Activated T-cell treated with anti-CD3 and anti-CD28 coated beads for 48 hours (primary cell): ENCODE measurements at regions not wholly inside any gene's neighbourhood (a gene's known extent, or its start where the extent isn't known, plus 50 kb on each side); places are given as distances from the start of the nearest gene placed in this dataset.

Experiments used
- DNase-seq: peaks from one replicate; pipeline ENCODE4 v3.0.0-alpha.2; 2020; ENCODE audit warnings: low read depth

DNA sequence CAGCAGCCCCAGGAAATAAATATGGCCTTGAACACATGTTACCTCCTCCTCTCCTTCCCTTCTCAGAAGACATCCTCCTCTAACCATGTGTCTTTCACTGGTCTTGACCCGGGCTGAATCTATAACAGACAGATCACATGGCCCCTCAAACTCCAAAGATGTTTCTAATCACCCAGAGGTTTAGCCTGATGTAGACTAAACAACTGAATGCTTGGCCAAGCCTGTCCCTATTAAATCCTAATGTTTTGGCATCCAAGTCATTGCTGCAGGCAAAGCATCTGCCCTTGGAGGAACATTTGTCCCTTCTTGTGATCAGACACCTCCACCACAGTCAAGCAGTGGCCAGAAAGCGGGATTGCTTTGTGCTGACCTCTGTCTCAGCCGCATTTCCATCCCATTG lies 65.5 kb downstream of the ANKRD60 start:
- DNase-seq, result no peak

DNA sequence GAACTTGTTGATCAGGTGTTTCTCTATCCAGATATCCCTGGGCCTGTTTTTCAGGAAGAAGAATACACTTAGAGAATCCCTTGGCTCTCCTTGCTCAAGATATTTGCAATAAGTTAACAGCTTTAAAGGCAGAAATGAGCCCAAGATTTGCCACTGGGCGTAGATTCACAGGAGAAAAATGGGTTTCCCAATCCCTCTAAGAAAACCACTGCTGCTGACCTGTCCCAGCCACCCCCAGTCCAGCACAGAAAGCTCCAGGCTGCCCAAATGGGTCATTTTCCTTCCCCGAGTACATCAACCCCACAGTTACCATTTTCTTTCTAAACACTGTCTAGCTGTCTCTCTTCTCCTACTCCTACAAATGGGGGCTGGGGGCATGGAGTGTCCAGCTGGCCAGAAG lies 67.3 kb downstream of the ANKRD60 start:
- DNase-seq, result no peak

DNA sequence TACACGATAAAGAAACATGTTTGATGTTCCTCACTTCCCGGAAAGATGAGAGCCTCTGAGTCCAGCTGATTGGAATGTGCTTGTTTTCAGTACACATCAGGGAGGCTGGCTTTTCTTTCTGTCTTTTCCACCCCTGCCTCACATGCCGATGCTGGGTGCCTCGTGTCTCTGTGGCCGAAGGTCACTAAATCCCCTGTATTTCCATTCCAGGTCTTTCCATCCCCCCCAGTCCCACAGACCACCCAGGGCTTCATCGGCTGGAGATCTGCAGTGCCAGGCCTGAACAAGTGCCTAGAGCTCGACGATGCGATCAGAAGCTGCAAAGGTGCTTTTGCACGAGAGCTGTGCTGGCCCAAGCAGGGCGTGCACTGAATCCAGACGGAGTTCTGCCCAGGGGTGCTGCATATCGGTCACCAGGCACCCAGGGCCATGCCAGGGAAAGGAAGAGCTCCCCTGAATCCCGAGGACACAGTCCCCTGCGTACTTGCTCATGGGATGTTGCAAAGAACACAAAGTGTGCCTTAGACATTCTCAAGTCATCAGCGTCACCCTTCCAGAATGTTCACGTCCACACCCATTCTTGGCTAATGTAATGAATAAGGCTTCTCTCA lies 67.9 kb downstream of the ANKRD60 start:
- no peak for DNase-seq

DNA sequence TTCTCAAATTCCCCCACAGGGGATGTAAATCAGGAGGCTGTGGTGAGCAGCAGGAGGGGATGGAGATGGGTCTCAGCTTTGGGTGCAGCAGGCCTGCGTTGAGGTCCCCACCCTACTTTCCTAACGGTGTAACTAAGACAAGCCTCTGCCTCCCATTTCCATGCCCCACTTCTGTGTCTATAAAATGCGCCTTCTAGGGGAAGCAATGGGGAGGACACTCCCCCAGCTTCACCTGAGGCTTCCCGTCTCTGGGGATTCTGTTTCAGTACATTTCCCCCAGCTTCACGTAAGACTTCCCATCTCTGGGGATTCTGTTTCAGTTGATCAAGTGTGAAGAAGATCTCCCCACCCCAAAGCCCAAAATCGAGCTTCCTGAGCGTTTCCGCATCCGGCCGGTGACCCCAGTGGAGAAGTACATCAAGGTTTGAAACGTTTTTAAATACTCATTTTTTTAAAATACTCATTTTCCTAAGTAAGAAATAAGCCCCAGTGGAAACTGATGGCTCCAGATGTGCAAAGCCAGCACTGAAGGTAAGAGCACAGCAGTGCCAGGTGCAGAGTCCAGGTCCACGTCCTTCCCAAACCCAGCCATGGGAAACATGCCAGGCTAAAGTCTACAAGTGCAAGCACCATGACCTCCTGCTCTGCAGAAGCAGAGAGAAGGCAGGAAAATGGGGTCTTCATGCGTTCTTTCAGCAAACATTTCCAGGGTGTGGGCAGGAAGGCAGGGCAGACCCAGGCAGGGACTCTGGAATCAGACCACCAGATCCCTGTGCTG lies 73.1 kb downstream of the ANKRD60 start:
- DNase-seq, result no peak

DNA sequence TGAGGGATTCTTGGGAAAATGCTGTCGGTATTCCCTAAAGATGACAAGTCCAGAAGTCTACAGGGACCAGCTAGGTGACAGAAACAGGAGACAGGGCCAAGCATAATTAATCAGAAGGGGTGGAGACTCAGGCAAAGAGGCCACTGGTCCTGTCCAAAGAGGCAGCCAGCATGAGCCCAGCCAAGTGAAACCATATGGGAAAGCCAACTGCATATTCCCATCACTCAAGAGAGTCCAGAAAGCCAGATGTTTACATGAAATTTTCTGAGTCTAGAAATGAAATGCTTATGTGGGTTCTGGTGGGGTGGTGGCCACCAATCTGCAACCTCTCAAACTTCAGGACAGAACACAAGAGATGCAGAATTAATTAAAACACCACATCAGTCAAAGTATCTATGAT lies 74.3 kb downstream of the ANKRD60 start:
- no peak for DNase-seq

DNA sequence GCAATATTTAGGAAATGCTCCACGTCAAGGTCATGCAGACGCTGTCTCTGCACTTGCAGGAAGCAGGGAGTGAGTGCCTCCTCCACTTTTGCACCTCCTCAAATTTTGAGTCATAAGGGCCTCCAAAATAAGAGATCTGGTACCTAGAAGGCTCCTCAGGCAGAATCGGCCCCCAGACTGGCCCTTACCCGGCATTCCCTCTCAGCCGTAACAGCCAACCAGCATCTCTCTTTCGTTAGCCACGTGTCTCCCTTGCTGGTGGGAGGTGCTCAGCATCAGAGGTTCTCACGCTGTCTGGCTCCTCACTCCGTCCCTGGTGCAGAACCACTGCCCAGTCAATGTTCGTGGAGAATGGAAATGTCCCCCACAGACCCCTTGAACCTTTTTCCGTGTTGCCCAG lies 75.3 kb downstream of the ANKRD60 start:
- no peak for DNase-seq

DNA sequence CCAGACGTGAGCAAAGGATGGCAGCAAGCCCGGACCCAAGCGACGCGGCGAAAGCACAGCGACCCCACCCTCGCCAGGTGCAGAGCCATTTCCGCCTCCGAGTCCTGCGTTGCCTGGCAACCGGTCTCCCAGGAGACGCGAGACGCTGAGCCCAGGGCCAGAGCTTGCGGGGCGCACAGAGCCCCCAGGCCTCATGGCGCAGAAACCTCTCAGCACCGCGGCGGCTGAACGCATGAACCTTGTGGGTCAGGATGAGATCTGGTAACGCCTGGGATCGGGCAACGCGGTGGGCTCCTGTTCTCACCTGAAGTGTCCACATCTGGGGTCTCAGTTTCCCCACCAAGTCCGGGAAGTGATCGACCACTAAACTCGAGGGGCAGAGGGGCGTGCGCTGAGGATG lies 77.7 kb downstream of the ANKRD60 start:
- no peak for DNase-seq

DNA sequence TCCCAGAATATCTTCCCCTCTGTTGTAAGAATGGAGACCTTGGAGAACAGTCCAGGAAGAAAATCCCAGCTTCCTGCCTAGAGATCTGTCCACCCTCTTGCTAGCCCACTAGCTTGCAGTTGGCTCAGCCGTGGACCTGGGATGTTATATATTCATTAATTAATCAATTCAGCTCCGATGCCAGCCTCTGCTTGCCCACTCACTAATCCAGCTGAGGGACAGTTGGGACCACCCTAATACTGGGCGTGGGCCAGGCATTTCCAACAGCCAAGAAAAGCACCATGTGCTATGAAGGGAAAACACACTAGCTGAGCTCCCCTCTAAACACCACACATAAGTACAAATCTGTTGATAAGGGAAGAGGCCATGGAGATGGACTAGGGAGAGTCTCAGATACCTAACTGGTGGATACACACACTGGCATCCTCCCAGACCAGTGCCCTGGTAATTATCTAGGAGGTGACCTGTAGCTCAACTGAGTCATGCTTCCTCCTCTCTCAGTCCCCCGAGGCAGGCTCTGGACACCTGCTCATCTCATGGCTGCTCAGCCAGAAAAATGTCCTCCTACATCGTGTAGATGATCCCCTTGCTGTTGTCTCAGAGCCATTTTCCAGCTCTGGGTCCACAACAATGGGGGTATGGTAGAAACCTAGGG lies 78.9 kb downstream of the ANKRD60 start:
- DNase-seq, result no peak

DNA sequence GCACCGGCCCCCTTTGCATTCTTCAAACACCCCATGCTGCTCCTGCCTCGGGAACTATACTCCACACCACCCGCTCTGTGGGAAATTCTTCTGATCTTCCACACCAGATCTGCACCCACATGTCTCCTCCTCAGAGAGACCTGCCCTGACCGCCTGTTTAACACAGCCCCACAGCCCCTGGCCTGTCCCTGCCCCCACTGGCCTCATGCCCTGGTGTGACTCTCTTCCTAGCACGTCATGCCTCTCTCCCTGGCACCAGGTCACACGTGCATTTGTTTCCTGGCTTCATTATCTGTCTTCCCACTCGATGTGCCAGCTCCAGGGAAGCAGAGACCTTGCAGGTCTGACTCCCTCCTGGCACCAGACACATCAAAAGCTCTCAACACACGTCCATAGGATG lies 79.6 kb downstream of the ANKRD60 start:
- DNase-seq, result no peak

DNA sequence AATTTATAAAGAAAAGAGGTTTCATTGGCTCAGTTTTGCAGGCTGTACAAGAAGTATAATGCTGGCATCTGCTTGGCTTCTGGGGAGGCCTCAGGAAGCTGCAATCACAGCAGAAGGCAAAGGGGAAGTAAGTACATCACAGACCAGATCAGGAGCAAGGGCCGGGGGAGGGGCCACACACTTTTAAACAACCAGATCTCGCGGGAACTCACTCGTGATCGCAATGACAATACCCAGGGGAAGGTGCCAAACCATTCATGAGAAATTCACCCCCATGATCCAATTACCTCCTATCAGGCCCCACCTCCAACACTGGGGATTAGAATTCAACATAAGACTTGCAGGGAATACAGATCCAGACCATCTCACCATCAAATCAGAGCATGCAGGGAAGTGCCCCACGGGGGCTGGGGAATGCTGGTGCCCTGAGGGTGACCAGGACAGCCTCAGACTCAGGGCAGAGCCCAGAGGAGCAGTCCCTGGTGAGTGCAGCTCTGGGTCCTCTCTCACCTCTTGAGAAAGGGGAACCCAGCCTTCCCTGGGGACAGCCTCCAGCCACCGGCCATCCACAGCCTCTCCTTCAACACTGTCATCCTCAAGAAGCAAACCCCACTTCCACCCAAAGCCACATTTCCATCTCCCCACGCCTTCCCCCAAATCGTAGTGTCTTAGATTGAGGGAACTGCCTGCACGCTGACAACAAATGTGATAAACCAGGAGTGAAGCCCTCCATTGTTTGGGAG lies 80.7 kb downstream of the ANKRD60 start:
- DNase-seq, result no peak

DNA sequence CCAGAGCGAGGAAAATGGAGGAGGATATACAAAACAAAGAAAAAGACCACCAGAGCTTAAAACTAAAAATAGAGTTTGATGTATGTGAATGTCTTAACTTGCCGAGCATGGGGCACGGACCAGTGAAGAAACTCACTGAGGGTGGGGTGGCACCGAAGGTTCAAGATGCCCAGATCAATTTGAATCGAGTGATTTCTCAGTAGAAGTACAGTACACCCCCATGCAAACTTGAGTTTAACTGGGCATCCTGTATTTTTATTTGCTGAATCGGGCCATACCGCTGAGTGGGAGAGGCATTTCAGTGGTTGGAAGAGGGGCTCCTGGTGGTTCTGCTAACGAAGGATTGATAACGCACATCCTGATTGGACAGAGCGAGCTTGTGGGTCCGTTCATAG lies 81.7 kb downstream of the ANKRD60 start:
- DNase-seq, result no peak

DNA sequence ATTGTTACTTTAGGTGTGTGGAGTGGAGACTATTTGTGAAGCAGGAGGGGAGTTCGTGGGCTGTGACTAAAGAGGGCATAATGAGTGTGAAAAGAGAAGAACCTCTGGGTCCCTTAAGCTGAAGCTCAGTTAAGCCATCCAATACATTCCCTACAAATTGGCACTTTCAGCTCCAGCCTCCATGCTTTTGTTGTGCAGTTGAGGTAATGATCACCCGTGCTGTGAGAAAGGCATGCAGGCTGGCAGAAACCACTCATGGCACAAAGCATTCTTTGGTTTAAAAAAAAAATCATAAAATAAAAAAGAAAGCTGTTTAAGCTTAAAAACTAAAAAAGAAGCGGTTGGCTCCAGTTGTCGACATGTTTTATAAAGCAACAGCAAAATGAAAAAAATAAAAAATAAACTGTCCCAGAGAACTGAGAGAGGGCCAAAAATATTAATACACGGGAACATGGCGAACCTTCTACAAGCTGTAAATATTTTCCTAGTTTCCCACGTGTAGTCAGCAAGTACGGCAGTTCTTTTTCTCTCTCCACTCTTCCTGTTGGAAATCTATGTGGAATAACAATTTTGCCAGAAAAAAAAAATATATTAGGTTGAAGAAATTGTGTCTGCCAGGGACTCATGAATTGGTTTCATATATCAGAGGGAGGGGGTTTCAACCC lies 82.2 kb downstream of the ANKRD60 start:
- no peak for DNase-seq

DNA sequence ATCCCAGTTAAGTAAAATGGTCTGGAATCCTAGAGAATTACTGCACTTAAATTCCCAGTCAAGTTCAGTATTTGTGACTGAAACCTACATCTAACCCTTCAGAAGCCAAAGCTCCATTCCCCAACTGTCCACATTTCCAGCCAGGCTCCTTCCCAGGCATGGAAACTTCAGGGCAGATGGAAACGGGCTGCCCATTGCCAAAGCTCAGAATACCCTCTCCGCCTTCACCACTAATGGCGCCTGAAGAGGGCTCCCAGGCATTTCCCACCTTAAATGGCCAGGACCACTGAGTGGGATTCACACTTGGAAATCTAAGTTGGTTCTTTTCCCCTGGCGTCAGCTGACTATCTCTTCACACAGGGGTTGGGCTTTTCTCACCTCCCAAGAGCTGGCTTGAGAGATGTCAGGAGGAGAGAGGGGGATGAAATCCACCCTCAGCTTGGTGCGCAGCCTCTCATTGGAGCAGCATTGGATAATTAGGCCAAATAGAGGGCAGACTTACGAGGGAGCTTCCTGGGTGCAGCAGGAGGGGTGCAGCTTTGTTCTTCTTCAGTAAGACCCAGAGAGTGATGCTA lies 82.9 kb downstream of the ANKRD60 start:
- no peak for DNase-seq

DNA sequence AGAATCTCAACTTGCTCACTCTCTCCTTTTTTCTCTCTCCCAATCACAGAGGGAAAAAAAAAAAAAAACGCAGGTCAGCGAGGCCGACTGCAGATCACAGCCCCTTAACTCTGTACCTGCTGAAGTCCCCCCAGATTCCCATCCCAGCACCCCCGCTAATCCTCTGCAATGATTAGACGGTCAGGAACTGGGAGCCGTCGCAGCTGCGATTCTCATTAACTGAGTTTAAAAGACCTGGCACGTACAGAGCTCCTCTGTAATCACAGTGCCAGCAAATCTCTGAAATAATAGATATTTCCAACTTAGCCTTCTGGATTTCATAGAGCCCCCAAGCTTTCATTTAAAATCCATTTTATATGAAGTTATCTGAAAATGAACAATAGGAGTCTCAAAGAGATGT lies 84.4 kb downstream of the ANKRD60 start:
- no peak for DNase-seq

DNA sequence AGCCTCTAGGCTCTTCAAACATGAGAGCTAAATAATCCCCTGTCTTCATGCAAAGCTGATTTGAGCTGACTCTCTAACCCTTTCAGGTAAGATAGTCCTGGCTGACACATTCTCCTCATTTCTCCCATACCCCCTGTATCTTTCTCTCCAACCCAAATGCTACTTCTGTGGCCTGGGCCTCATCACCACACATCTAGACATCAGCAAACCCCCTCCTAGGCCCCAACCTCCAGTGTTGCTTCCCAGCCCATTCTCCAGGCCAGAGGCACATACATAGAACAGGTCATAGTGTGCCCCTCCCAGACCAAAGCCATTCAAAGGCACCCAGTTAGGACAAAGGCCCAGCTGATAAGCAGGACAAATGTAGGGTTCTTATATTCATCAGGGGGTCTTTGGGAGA lies 84.9 kb downstream of the ANKRD60 start:
- no peak for DNase-seq

DNA sequence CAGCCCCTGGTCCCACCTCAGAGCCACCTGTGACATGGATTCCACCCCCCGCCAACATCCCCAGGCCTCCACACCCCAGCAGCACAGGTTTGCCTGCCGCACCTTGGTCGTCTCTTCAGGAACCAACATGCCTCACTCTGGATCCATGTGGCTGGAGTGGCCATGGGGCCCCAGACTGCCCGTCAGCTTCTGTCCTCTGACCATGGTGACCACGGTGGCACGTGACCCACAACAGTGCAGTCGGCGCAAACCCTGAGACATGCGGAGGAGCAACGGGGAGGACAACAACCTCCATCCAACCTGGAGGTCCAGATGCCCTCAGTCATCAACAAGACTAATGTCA lies 85.6 kb downstream of the ANKRD60 start:
- DNase-seq, result no peak

DNA sequence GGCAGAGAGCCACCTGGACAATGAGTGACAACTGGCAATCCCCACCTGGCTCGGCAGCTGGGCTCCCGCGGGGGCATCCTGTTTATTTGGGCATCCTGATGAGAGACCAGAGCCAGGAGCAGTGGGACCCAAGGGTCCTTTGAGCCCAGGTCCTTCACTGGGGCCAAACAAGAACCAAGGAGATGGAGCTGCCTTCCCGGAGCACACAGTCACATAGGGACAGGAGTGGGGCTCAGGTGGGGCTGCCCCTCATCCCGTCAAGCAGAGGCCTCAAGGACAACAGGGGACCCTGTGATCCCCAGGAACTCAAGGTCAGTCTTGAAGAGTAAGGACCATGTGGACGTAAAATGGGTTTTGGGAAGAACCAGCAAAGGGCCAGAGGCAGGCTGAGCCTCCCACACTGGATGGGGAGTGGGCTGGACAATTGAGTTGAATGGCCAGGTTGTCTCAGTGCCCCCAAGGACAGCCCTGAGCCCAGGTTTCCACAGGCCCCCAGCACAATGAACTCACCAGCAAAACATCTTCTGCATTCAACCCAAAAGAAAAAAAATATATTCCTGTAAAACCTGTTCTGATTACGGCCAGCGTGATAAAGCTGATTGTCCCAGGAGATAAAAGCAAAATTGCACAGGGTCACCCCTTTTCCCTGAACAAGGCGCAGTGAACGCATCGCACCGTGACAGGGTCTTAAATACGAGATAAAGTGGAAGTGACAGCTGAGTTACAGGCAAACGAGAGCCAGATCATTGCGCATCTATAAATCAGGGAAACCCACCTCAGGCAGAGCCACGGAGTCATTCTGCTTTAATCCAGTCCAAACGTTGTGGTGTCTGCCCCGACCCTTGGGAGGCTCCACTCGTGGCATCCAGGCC lies 86.2 kb downstream of the ANKRD60 start:
- no peak for DNase-seq

DNA sequence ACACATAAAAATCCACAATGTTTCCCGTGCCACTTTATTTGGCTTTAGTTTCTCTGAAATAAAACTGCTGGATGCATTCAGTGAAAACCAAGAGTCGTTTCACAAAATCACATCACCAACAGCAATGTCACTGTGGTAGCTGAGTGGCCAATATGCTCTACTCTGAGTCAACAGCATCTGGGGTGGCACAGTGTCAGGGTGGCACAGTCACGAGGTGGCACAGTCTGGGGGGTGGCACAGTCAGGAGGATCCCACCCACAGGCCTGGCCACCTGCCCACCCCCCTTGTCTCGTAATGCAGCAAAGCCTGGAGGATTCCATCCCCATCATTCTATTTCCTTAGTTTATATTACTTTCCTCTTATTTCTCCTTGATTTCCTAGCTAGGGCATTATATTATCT lies 87.0 kb downstream of the ANKRD60 start:
- no peak for DNase-seq

DNA sequence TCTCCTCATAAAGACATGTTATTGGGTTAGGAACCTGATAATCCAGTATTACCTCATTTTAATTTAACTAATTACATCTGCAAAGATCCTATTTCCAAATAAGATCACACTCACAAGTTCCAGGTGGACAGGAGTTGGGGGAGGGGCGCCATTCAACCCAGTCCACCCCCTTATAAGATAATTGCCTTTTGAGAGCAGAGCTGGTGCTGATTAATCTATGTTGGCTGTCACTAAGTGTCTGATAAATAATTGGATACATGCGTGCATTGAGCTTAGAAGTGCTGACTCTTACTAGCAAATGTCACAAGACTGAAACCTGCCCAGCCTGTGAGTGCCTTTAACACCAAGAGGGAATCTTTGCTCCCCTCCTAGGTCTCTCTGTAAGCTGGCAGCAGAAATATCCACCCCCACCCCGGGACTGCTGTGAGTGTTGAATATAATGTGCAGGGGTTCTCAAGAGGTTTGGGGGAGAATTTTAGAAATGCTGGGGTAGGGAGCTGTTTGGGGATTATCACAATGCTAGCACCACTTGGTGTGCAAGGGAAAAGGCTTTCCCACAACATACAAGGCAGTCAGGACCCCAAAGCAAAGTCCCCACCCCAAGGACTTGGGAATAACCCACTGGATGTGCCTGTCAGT lies 87.5 kb downstream of the ANKRD60 start:
- DNase-seq, result no peak
